Astrocyte (in vitro differentiated cells and primary cell): ENCODE measurements at regions not wholly inside any gene's neighbourhood (a gene's known extent, or its start where the extent isn't known, plus 50 kb on each side); places are given as distances from the start of the nearest gene placed in this dataset. TPM values are rescaled to one million over a fixed set of nuclear protein-coding genes. Genes with fewer than 3 reads are reported as not detected.
A peak's percentile ranks its signal among the peaks of the same experiment; 100 is the strongest.

Source experiments
- DNase-seq: peaks from one replicate; pipeline ENCODE4 v3.0.0-alpha.2; 2010; ENCODE audit warnings: low read depth
- FAIRE-seq: peaks from 2 replicates; lab custom pipeline; 2011; peaks lifted over from hg19 to GRCh38; lab: Jason Lieb, UNC
- H2AFZ ChIP-seq: 2 replicates; pipeline ENCODE4 v1.6.0; 2012; ENCODE audit warnings: low read depth, low read length, inconsistent platforms
- H3K27ac ChIP-seq: 2 replicates; pipeline ENCODE4 v1.5.1; 2011; ENCODE audit warnings: low read depth, low read length, inconsistent platforms
- H3K27me3 ChIP-seq: 2 replicates; pipeline ENCODE4 v1.6.0; 2011; ENCODE audit warnings: low read length, inconsistent platforms; ENCODE audit not compliant: insufficient read depth
- H3K36me3 ChIP-seq: 2 replicates; pipeline ENCODE4 v1.5.1; 2011; ENCODE audit warnings: low read length, inconsistent platforms; ENCODE audit not compliant: insufficient read depth
- H3K4me1 ChIP-seq: 2 replicates; pipeline ENCODE4 v1.5.1; 2011; ENCODE audit warnings: low read length, inconsistent platforms; ENCODE audit not compliant: insufficient read depth
- H3K4me2 ChIP-seq: 2 replicates; pipeline ENCODE4 v1.6.0; 2012; ENCODE audit warnings: low read length, inconsistent platforms
- H3K4me3 ChIP-seq: 2 replicates; pipeline ENCODE4 v1.5.1; 2011; ENCODE audit warnings: low read depth, mild to moderate bottlenecking, low read length, inconsistent platforms; ENCODE audit not compliant: insufficient read depth
- H3K79me2 ChIP-seq: 2 replicates; pipeline ENCODE4 v1.6.0; 2012; ENCODE audit warnings: mild to moderate bottlenecking, low read length, inconsistent platforms; ENCODE audit not compliant: insufficient read depth
- H3K9ac ChIP-seq: 2 replicates; pipeline ENCODE4 v1.6.0; 2012; ENCODE audit warnings: mild to moderate bottlenecking, low read length, inconsistent platforms
- H3K9me3 ChIP-seq: 2 replicates; pipeline ENCODE4 v1.5.1; 2012; ENCODE audit warnings: low read depth, mild to moderate bottlenecking, low read length, inconsistent platforms; ENCODE audit not compliant: insufficient read depth
- H4K20me1 ChIP-seq: 2 replicates; pipeline ENCODE4 v1.6.0; 2012; ENCODE audit warnings: low read length, inconsistent platforms; ENCODE audit not compliant: insufficient read depth
- H3K27ac Mint-ChIP-seq: one replicate; pipeline ENCODE4 v1.8.0; 2021; ENCODE audit warnings: mild to moderate bottlenecking, mixed read lengths; ENCODE audit not compliant: unreplicated experiment
- H3K27me3 Mint-ChIP-seq: one replicate; pipeline ENCODE4 v1.8.0; 2021; ENCODE audit warnings: low read depth, mixed read lengths; ENCODE audit not compliant: unreplicated experiment
- H3K36me3 Mint-ChIP-seq: one replicate; pipeline ENCODE4 v1.8.0; 2021; ENCODE audit warnings: low read depth, mixed read lengths; ENCODE audit not compliant: unreplicated experiment
- H3K4me1 Mint-ChIP-seq: one replicate; pipeline ENCODE4 v1.8.0; 2021; ENCODE audit warnings: low read depth, mixed read lengths; ENCODE audit not compliant: unreplicated experiment
- H3K4me3 Mint-ChIP-seq: one replicate; pipeline ENCODE4 v1.8.0; 2021; ENCODE audit warnings: mild to moderate bottlenecking, moderate library complexity, mixed read lengths; ENCODE audit not compliant: unreplicated experiment
- H3K9me3 Mint-ChIP-seq: one replicate; pipeline ENCODE4 v1.8.0; 2021; ENCODE audit warnings: mild to moderate bottlenecking, mixed read lengths; ENCODE audit not compliant: unreplicated experiment
- EZH2 ChIP-seq: IDR thresholded peaks from 2 replicates; pipeline ENCODE4 v1.6.1; 2012; ENCODE audit warnings: mild to moderate bottlenecking, low read length, inconsistent platforms; ENCODE audit not compliant: insufficient read depth
- microRNA-seq: library from miRNA; unstranded; fragments of <30 nt; microRNA quantifications from one replicate; pipeline ENCODE4 v1.2.0, GENCODE V29; 2020
- TF ChIP-seq, protein P1 (sequence below): IDR thresholded peaks from 2 replicates; pipeline ENCODE4 v1.5.1; 2011; ENCODE audit warnings: low read depth, mild to moderate bottlenecking, inconsistent platforms, low read length, moderate library complexity; ENCODE audit not compliant: insufficient read depth

DNA sequence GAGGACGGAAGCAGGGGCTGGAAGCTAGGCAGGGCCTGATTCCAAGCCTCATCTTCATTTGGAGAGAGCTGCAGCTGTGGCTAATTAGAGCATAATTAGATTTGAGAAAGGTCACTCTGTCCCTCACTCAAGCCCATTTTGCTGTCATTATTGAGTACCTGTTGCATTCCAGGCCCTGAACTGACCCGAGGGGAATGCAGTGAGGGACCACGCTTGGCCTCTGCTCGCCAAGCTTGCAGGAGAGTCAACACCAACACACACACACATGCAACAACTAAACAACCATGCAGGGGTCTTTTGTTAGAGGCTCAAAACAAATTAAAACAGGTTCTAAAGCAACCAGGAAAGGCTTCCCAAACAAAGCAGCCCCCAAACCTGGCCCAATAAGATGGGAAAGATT is 52.7 kb upstream of the MAMLD1 start:
- H3K36me3 ChIP-seq = no peaks in the 10 kb centered on the region
- no peaks in the 10 kb centered on the region for H3K4me1 ChIP-seq
- no peaks in the 10 kb centered on the region for H3K4me1 Mint-ChIP-seq
- no peak for DNase-seq
- no peak overlapping the region for H3K9ac ChIP-seq
- TF ChIP-seq, protein P1, sequence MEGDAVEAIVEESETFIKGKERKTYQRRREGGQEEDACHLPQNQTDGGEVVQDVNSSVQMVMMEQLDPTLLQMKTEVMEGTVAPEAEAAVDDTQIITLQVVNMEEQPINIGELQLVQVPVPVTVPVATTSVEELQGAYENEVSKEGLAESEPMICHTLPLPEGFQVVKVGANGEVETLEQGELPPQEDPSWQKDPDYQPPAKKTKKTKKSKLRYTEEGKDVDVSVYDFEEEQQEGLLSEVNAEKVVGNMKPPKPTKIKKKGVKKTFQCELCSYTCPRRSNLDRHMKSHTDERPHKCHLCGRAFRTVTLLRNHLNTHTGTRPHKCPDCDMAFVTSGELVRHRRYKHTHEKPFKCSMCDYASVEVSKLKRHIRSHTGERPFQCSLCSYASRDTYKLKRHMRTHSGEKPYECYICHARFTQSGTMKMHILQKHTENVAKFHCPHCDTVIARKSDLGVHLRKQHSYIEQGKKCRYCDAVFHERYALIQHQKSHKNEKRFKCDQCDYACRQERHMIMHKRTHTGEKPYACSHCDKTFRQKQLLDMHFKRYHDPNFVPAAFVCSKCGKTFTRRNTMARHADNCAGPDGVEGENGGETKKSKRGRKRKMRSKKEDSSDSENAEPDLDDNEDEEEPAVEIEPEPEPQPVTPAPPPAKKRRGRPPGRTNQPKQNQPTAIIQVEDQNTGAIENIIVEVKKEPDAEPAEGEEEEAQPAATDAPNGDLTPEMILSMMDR = no peak
- TF ChIP-seq EZH2 = no peak
- no peak overlapping the region for H3K27ac Mint-ChIP-seq
- H3K79me2 ChIP-seq = no peaks in the 10 kb centered on the region
- FAIRE-seq = peak; percentile 26
- no peaks in the 10 kb centered on the region for H3K27me3 ChIP-seq
- no peaks in the 10 kb centered on the region for H4K20me1 ChIP-seq
- no peak overlapping the region for H3K4me2 ChIP-seq
- H3K4me3 ChIP-seq = no peak overlapping the region
- H3K9me3 Mint-ChIP-seq = peaks cover 6% of the 10 kb centered on the region
- H3K4me3 Mint-ChIP-seq = no peak overlapping the region
- H2AFZ ChIP-seq = no peak overlapping the region
- H3K36me3 Mint-ChIP-seq = no peaks in the 10 kb centered on the region
- H3K27ac ChIP-seq = no peak overlapping the region
- no peaks in the 10 kb centered on the region for H3K9me3 ChIP-seq
- peaks cover 3% of the 10 kb centered on the region for H3K27me3 Mint-ChIP-seq

DNA sequence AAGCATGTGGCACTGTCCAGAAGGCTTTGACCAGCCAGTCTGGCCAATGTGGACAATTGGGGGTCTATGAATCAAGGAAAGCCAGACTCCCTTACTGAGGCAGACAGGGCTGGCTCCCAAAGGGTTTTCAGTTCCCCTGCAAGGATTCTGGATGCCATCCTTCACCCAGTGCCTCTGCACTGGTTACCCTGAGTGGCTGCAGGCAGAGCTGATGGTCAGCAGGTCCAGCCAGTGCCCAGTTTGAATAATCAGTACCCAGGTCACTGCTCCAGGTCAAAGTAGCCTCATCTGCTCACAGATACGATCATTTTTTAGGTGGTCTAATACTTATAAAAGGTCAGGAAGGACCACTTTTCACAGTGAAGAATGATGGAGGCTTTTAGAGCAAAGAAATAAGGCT is 52.2 kb upstream of the MAMLD1 start:
- Histone ChIP-seq H3K4me3 (no peak overlapping the region), H3K9me3 (no peaks in the 10 kb centered on the region), H3K79me2 (no peaks in the 10 kb centered on the region), H3K27me3 (no peaks in the 10 kb centered on the region), H3K27ac (no peak overlapping the region), H3K9ac (no peak overlapping the region), H3K4me2 (no peak overlapping the region), H3K36me3 (no peaks in the 10 kb centered on the region), H3K4me1 (no peaks in the 10 kb centered on the region), H2AFZ (no peak overlapping the region), H4K20me1 (no peaks in the 10 kb centered on the region)
- TF ChIP-seq EZH2 = no peak
- TF ChIP-seq, protein P1 = no peak
- Mint-ChIP-seq H3K27me3 (peaks cover 3% of the 10 kb centered on the region), H3K4me1 (no peaks in the 10 kb centered on the region), H3K36me3 (no peaks in the 10 kb centered on the region), H3K27ac (no peak overlapping the region), H3K4me3 (no peak overlapping the region), H3K9me3 (peaks cover 6% of the 10 kb centered on the region)
- FAIRE-seq (no peak), DNase-seq (no peak)

DNA sequence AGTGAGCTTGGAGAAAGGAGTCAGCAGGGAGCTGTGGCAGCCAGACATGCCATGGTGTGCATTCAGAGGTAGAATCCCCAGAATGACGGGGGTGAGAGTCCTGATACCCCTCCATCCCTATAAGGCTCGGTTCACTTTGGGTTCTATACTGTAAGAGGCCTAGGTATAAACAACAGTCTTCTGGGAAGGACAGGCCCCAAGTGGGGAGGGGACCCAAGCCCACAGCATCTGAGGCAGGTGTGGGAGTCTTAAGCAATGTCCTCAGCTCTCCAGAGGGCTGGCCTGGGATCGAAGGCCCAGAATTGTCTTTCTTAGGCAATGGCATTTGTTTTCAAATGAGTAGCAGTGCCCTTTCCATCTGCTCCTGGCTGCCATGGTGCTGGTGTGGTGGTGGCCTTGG is 50.2 kb upstream of the MAMLD1 start:
- Mint-ChIP-seq H3K27me3 (peaks cover 3% of the 10 kb centered on the region), H3K4me3 (no peak overlapping the region), H3K36me3 (no peaks in the 10 kb centered on the region), H3K4me1 (no peaks in the 10 kb centered on the region), H3K9me3 (peaks cover 6% of the 10 kb centered on the region), H3K27ac (no peak overlapping the region)
- no peak overlapping the region for H3K4me3 ChIP-seq
- H3K27me3 ChIP-seq = no peaks in the 10 kb centered on the region
- no peak for DNase-seq
- H3K27ac ChIP-seq = no peak overlapping the region
- no peak overlapping the region for H2AFZ ChIP-seq
- H3K9ac ChIP-seq = no peak overlapping the region
- TF ChIP-seq, protein P1 = no peak
- no peak for TF ChIP-seq EZH2
- H3K4me1 ChIP-seq = no peaks in the 10 kb centered on the region
- FAIRE-seq = no peak
- H3K36me3 ChIP-seq = no peaks in the 10 kb centered on the region
- H3K9me3 ChIP-seq = no peaks in the 10 kb centered on the region
- H3K79me2 ChIP-seq = no peaks in the 10 kb centered on the region
- no peak overlapping the region for H3K4me2 ChIP-seq
- H4K20me1 ChIP-seq = no peaks in the 10 kb centered on the region

Small RNA genes in the stretch of these regions (microRNA-seq; reads per million reads assigned to microRNA genes)
- gene MIR2114 = not detected
